Ectodermal cell (in vitro differentiated cells): ENCODE measurements at regions not wholly inside any gene's neighbourhood (a gene's known extent, or its start where the extent isn't known, plus 50 kb on each side); places are given as distances from the start of the nearest gene placed in this dataset.
"Not testable (repeated sequence)": the region's sequence is repeated elsewhere in the genome, so short reads cannot be mapped to it uniquely, and the experiment has no call there.

Experiments used
- H3K27ac ChIP-seq: 2 replicates; pipeline ENCODE4 v1.7.0; 2013; ENCODE audit warnings: mild to moderate bottlenecking, low read depth, low read length; ENCODE audit not compliant: insufficient read depth, poor library complexity, severe bottlenecking
- H3K27me3 ChIP-seq: 2 replicates; pipeline ENCODE4 v1.7.0; 2013; ENCODE audit warnings: mild to moderate bottlenecking, low read length; ENCODE audit not compliant: insufficient read depth, control insufficient read depth, poor library complexity, severe bottlenecking
- H3K36me3 ChIP-seq: one replicate; pipeline ENCODE4 v1.7.0; 2013; ENCODE audit warnings: low read length; ENCODE audit not compliant: control insufficient read depth, insufficient read depth
- H3K4me1 ChIP-seq: one replicate; pipeline ENCODE4 v1.7.0; 2013; ENCODE audit warnings: low read length; ENCODE audit not compliant: control insufficient read depth, insufficient read depth
- H3K4me3 ChIP-seq: 2 replicates; pipeline ENCODE4 v1.7.0; 2013; ENCODE audit warnings: low read depth, low read length, control low read depth; ENCODE audit not compliant: insufficient read depth
- H3K9me3 ChIP-seq: 2 replicates; pipeline ENCODE4 v1.7.0; 2013; ENCODE audit warnings: mild to moderate bottlenecking, low read length, moderate library complexity; ENCODE audit not compliant: control insufficient read depth
- WGBS, 2 experiments: methylation state at CpG; one replicate each; pipeline ENCODE4 v1.1.7; 2013; ENCODE audit warnings: missing lambda C conversion rate in 2 of 2; 5-methylcytosine and 5-hydroxymethylcytosine counted together

DNA sequence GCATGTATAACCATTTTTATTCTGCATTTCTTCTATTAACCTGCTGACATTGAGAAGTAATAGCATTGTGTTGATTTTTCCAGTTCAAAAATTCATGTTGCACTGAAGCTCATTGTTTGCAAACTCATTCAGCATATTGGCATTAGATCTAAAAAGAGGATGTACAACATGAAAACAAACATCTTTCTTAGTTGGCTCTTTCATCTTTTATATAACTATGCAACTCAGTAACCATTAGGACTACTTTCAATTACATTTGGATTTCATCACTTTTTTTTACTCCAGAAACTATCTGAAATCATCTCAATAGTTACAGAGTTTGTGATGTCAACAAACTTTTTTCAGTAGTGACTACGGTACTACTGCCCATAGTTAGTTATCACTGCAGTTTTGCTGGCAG lies 346.0 kb upstream of the EPHA5 start:
- 100% methylated on average over 1 of the region's 1 CpG for WGBS, 2 experiments
- Histone ChIP-seq H3K27ac (no peak overlapping the region), H3K9me3 (no peaks in the 10 kb centered on the region), H3K27me3 (no peaks in the 10 kb centered on the region), H3K4me1 (peaks cover 12% of the 10 kb centered on the region), H3K36me3 (no peaks in the 10 kb centered on the region), H3K4me3 (no peak overlapping the region)

DNA sequence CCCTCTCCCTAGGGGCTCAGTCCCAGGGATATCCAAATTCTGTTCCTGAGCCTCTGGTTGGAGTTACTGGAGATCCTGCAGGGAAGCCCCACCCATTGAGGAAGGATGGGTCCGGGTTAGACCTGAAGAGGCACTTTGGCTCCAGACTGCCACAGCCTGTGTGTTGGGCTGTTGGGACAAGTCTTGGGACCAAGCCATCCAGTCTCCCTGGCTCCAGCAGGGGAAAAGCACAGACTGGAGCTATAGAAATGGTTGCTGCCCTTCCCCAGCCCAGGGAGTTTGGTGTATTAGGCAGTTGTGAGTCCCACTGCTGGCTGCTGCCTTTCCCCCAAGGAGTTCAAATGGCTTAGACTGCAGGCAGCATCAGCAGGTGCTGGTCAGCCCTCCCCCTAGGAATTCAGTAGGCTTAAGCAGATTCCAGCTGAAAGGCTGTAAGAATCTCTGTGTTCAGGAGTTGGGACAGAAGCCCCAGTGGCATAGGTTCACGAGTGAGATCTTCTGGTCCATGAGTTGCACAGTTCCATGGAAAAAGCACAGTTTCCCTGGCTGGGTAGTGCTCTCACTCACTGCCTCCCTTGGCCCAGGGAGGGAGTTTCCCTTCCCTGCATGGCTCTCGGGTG lies 344.0 kb upstream of the EPHA5 start:
- Histone ChIP-seq H3K27ac (no peak overlapping the region), H3K4me1 (peaks cover 12% of the 10 kb centered on the region), H3K9me3 (no peaks in the 10 kb centered on the region), H3K4me3 (no peak overlapping the region), H3K27me3 (no peaks in the 10 kb centered on the region), H3K36me3 (no peaks in the 10 kb centered on the region)
- WGBS, 2 experiments: 38 to 41% methylated on average over 3 of the region's 3 CpGs

DNA sequence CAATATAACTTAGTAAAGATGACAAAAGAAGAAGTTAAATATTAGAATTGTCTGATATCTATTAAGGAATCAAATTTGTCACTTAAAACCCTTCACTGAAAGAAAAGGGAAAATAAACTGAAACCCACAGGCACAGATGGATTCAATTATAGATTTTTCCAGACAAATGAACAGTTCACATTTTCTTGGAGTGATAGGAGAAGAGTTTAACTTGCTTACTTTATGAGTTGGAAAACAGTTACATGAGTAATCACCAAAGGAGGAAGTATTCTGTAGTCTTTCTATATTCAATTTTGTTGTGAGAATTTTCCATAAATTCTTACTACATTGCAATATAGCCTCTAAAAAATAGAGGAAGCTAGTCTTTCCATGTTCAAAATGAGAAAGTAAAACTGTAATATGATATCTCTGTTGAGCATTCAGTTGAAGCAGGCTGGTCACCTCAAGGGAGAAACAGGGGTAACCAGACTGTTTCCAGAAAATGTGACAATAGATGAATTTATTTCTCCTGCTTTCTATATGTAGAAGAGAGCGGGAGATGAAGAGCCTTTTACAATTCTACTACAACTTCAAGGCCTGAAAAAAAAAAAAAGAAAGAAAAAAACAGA lies 330.3 kb upstream of the EPHA5 start:
- H3K36me3 ChIP-seq: no peaks in the 10 kb centered on the region
- H3K27me3 ChIP-seq: no peaks in the 10 kb centered on the region
- no peak overlapping the region for H3K4me3 ChIP-seq
- WGBS, 2 experiments: no CpG with 5 or more reads among the region's 1 CpG
- H3K4me1 ChIP-seq: no peaks in the 10 kb centered on the region
- no peak overlapping the region for H3K27ac ChIP-seq
- no peaks in the 10 kb centered on the region for H3K9me3 ChIP-seq

DNA sequence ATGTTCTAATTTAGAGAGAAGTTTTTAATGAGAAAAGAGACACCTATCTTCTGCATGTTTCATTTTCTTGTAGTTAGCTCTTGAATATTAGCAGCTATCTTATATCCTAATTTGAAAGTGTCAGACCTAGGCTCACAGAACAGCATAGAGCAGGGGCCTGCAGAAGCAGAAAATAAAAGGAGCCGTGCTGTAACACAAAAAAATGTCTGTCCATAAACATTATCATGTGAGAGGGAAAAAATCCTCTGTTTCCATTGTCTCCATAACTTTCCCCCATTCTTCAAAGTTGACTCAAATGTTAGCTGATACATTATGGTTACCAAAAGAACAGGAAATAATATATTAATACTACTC lies 329.2 kb upstream of the EPHA5 start:
- Histone ChIP-seq H3K4me1 (no peaks in the 10 kb centered on the region), H3K27ac (no peak overlapping the region), H3K9me3 (no peaks in the 10 kb centered on the region), H3K36me3 (no peaks in the 10 kb centered on the region), H3K27me3 (no peaks in the 10 kb centered on the region), H3K4me3 (peak overlapping the region; percentile 20)
- 94 to 100% methylated on average over 1 of the region's 1 CpG for WGBS, 2 experiments

DNA sequence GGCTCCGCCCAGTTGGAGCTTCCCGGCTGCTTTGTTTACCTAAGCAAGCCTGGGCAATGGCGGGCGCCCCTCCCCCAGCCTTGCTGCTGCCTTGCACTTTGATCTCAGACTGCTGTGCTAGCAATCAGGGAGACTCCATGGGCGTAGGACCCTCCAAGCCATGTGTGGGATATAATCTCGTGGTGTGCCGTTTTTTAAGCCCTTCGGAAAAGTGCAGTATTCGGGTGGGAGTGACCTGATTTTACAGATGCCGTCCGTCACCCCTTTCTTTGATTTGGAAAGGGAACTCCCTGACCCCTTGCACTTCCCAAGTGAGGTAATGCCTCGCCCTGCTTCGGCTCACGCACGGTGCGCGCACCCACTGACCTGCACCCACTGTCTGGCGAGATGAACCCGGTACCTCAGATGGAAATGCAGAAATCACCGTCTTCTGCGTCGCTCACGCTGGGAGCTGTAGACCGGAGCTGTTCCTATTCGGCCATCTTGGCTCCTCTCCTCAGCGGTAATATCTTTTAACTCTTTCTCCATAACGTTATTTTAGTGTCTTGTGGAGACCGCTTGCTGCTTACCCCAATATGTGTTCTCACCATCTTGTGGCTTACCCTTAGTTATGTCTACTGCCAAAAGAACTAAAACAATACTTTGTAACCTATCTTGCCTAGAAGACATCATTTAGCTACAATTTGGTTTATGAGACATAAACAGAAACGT lies 328.7 kb upstream of the EPHA5 start:
- 70 to 73% methylated on average over 29 of the region's 29 CpGs for WGBS, 2 experiments
- H3K36me3 ChIP-seq, H3K9me3 ChIP-seq, H3K27me3 ChIP-seq, H3K4me1 ChIP-seq, H3K27ac ChIP-seq: not testable (repeated sequence)
- H3K4me3 ChIP-seq: peak overlapping the region; percentile 20

DNA sequence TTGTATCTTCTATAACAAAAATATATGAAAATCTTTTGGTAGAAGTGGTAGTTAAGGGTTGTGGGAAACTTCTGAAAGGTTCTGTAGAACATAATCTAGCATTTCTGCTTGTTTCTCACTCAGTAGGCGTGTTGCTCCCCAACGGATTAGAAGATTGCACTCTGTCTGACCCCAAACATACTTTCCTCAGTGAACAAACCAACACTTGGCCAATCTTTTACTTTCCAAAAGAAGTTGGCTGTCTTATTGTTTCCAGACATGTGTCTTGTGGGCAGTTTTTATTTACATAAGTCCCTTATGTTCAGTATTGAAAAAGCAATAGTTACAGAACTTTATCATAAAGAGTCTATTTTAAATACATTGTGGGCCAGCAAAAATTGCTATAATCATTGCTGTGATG lies 312.8 kb upstream of the EPHA5 start:
- H3K9me3 ChIP-seq: no peaks in the 10 kb centered on the region
- 75% methylated on average over 2 of the region's 2 CpGs; no CpG with 5 or more reads in 1 of the 2 experiments for WGBS, 2 experiments
- H3K4me3 ChIP-seq: no peak overlapping the region

DNA sequence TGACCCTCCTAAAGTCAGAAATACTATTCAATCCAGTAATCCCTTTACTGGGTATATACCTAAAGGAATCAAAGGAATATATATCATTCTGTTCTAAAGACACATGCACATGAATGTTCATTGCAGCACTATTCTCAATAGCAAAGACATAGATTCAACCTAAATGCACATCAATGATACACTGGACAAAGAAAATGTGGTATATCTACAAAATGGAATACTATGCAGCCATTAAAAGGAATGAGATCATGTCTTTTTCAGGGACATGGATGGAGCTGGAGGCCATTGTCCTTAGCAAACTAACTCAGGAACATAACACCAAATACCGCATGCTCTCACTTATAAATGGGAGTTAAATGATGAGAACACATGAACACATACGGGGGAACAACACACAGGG lies 306.0 kb upstream of the EPHA5 start:
- no peaks in the 10 kb centered on the region for H3K36me3 ChIP-seq
- no peak overlapping the region for H3K4me3 ChIP-seq
- H3K9me3 ChIP-seq: no peaks in the 10 kb centered on the region
- WGBS, 2 experiments: 88 to 95% methylated on average over 2 of the region's 2 CpGs
- H3K27me3 ChIP-seq: no peaks in the 10 kb centered on the region
- H3K4me1 ChIP-seq: no peaks in the 10 kb centered on the region
- no peak overlapping the region for H3K27ac ChIP-seq

More for the DNA sequence above, 312.8 kb upstream of the EPHA5 start:
- no peaks in the 10 kb centered on the region for H3K27me3 ChIP-seq
- H3K4me1 ChIP-seq: no peaks in the 10 kb centered on the region
- no peak overlapping the region for H3K27ac ChIP-seq
- H3K36me3 ChIP-seq: no peaks in the 10 kb centered on the region

DNA sequence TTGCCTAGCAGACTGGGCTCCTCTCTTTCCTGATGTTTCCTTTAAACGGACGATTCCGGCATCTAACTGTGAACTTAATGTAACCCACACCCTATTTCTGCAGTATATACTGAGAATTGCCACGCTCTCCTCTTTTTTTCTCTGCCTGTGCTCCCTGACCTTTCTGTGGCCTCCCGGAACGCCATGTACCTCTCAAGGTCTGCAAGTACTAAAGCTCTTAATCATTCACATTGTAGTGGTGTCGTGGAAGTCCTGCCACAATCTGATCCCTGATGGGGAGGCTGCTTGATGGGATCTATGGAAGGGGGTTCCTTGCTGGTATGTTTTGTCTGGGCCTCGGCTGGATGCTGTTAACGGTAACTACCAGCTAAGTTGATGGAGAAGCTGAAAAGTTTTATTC lies 302.9 kb upstream of the EPHA5 start:
- H3K27me3 ChIP-seq: no peaks in the 10 kb centered on the region
- no peak overlapping the region for H3K27ac ChIP-seq
- H3K9me3 ChIP-seq: no peaks in the 10 kb centered on the region
- 56 to 60% methylated on average over 9 of the region's 9 CpGs for WGBS, 2 experiments
- no peaks in the 10 kb centered on the region for H3K36me3 ChIP-seq
- no peaks in the 10 kb centered on the region for H3K4me1 ChIP-seq
- H3K4me3 ChIP-seq: no peak overlapping the region

DNA sequence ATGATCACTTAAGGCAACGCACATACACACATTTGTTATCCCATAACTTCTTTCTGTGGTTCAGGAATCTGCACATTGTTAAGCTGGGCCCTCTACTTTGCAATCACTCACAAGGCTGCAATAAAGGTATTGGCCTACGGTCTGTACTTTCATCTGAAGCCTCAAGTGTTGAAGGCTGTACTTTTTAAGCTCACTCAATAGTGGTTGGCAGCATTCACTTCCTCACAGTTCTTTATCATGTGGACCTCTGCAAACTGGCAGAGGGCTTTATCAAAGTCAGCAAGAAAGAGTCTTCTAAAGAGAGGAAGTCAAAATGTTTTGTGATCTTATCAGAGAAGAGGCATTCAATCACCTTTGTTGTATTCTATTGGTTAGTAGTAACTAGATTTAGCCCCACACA lies 301.4 kb upstream of the EPHA5 start:
- H3K4me3 ChIP-seq: no peak overlapping the region
- no peak overlapping the region for H3K27ac ChIP-seq
- H3K9me3 ChIP-seq: no peaks in the 10 kb centered on the region
- H3K27me3 ChIP-seq: no peaks in the 10 kb centered on the region
- H3K4me1 ChIP-seq: no peaks in the 10 kb centered on the region
- H3K36me3 ChIP-seq: no peaks in the 10 kb centered on the region
- WGBS, 2 experiments: 88 to 96% methylated on average over 2 of the region's 2 CpGs

DNA sequence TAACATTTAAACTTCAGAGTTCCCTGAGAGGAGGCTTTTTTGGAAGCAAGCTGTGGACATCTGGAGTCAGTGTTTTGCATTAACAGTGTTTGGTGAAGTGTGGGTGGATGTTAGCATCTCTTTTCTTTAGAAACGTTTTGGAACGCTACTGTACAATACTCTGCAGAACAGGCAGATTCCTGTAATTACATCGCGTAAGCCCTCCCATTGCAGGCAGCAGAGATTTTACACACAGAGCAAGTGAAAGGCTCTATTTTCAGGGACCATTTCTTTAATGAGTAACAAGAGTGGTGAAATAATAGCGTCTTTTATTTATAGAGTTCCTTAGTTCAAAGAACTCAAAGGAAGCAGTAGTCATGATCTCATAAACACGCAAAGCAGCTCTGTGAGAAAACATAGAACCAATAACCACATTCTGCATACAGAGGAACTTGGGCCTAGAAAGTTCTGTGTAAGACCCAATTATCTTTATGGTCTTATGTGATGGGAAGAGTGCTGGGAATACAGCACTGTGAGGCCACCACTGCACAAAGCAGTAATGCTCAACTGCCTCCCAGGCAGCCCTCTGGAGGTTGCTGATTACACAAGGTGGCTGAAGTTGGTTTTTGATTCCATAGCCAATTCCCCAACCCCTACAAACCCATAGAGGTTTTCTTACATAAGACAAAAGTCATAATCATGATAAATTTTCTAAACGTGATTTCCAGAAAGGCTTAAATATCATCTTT lies 298.7 kb upstream of the EPHA5 start:
- Histone ChIP-seq H3K36me3 (no peaks in the 10 kb centered on the region), H3K27ac (no peak overlapping the region), H3K9me3 (no peaks in the 10 kb centered on the region), H3K4me3 (no peak overlapping the region), H3K27me3 (no peaks in the 10 kb centered on the region), H3K4me1 (no peaks in the 10 kb centered on the region)
- 81% methylated on average over 6 to 7 of the region's 7 CpGs for WGBS, 2 experiments
